Amygdala (tissue), 56 donors: ENCODE measurements at regions not wholly inside any gene's neighbourhood (a gene's known extent, or its start where the extent isn't known, plus 50 kb on each side); places are given as distances from the start of the nearest gene placed in this dataset.

ENCODE experiments used
- DNase-seq, 56 donors: peaks; one replicate each; lab custom pipeline; 2025; lab: John Stamatoyannopoulos, UW

GRCh38 chr10:4107285-4107851, 322.4 kb upstream of the KLF6 start:
- DNase-seq: no peak

GRCh38 chr10:4103603-4104002, 318.6 kb upstream of the KLF6 start:
- no peak for DNase-seq

GRCh38 chr10:4102802-4103344, 317.9 kb upstream of the KLF6 start:
- no peak for DNase-seq

GRCh38 chr10:4101918-4102654, 317.1 kb upstream of the KLF6 start:
- no peak for DNase-seq

GRCh38 chr10:4100380-4100779, 315.4 kb upstream of the KLF6 start:
- DNase-seq: no peak

- DNase-seq: no peak
These were observed 314.2 kb upstream of the KLF6 start for GRCh38 chr10:4099202-4099601.

GRCh38 chr10:4095166-4095917, 310.3 kb upstream of the KLF6 start:
- no peak for DNase-seq

GRCh38 chr10:4094751-4095150, 309.7 kb upstream of the KLF6 start:
- DNase-seq: no peak

GRCh38 chr10:4093438-4093837, 308.4 kb upstream of the KLF6 start:
- no peak for DNase-seq

- no peak for DNase-seq
These were observed 303.5 kb upstream of the KLF6 start for GRCh38 chr10:4088354-4089066.

- DNase-seq: no peak
These were observed 301.3 kb upstream of the KLF6 start for GRCh38 chr10:4086131-4086898.

GRCh38 chr10:4083509-4084003, 298.5 kb upstream of the KLF6 start:
- DNase-seq: no peak

- DNase-seq: no peak
These were observed 297.9 kb upstream of the KLF6 start for GRCh38 chr10:4082861-4083260.

- no peak for DNase-seq
These were observed 296.7 kb upstream of the KLF6 start for GRCh38 chr10:4081685-4082111.

GRCh38 chr10:4080225-4080805, 295.3 kb upstream of the KLF6 start:
- DNase-seq: no peak

- DNase-seq: no peak
These were observed 294.8 kb upstream of the KLF6 start for GRCh38 chr10:4079803-4080202.

- no peak for DNase-seq
These were observed 292.8 kb upstream of the KLF6 start for GRCh38 chr10:4077804-4078203.

- DNase-seq: no peak
These were observed 292.0 kb upstream of the KLF6 start for GRCh38 chr10:4076983-4077382.

GRCh38 chr10:4075443-4075842, 290.4 kb upstream of the KLF6 start:
- DNase-seq: no peak
